ENCODE measurements at regions not wholly inside any gene's neighbourhood (a gene's known extent, or its start where the extent isn't known, plus 50 kb on each side); places are given as distances from the start of the nearest gene placed in this dataset.

DNA sequence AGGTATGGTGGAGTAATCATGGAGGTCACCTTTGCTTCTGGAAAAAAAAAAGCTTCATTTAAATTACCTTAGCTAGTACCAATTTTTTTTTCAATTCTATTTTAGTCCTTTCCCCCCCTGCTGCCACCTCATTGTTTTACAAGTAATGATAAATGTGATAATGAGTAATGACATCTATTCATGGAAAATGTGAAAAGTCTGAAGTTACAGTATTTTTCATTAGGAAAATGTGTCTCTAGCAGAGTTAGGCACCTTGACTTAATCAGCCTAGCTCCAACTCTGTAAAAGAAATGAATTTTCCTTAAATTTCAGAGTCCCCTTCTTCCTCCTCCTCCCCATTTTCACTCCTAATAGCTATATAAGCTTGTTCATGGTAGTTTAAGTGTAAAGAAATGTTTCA lies 204.9 kb upstream of the USP25 start:
- TF ChIP-seq, protein P1, sequence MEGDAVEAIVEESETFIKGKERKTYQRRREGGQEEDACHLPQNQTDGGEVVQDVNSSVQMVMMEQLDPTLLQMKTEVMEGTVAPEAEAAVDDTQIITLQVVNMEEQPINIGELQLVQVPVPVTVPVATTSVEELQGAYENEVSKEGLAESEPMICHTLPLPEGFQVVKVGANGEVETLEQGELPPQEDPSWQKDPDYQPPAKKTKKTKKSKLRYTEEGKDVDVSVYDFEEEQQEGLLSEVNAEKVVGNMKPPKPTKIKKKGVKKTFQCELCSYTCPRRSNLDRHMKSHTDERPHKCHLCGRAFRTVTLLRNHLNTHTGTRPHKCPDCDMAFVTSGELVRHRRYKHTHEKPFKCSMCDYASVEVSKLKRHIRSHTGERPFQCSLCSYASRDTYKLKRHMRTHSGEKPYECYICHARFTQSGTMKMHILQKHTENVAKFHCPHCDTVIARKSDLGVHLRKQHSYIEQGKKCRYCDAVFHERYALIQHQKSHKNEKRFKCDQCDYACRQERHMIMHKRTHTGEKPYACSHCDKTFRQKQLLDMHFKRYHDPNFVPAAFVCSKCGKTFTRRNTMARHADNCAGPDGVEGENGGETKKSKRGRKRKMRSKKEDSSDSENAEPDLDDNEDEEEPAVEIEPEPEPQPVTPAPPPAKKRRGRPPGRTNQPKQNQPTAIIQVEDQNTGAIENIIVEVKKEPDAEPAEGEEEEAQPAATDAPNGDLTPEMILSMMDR (IDR thresholded peaks at IDR 0.05; ENCODE audit: control extremely low read depth, extremely low read depth): no peak
- no peak for DNase-seq
- Histone ChIP-seq H3K4me1 (ENCODE audit: control insufficient read depth in 5 of 5, insufficient read depth in 5 of 5, low read length in 5 of 5) (no peaks in the 10 kb centered on the region), H3K27me3 (ENCODE audit: control insufficient read depth in 3 of 3, insufficient read depth in 3 of 3, low read length in 2 of 3) (no peaks in the 10 kb centered on the region), H3K27ac (ENCODE audit: low read depth in 1 of 2, low read length in 1 of 2) (no peak overlapping the region), H3K36me3 (ENCODE audit: control insufficient read depth in 4 of 4, insufficient read depth in 4 of 4, low read length in 4 of 4) (no peaks in the 10 kb centered on the region), H3K4me3 (no peak overlapping the region), H3K9ac (ENCODE audit: insufficient read depth in 1 of 2, low read length in 2 of 2) (no peak overlapping the region), H3K9me3 (ENCODE audit: control insufficient read depth in 4 of 4, insufficient read depth in 3 of 4, low read length in 3 of 4) (no peaks in the 10 kb centered on the region)
- no peak for ATAC-seq (ENCODE audit: insufficient read depth, low FRiP score)

GRCh38 chr21:15526798-15527197 lies 203.0 kb upstream of the USP25 start:
- TF ChIP-seq, protein P1 (IDR thresholded peaks at IDR 0.05; ENCODE audit: control extremely low read depth, extremely low read depth): no peak
- H3K4me3 ChIP-seq: no peak overlapping the region
- 3 to 17% methylated on average over 2 of the region's 2 CpGs for WGBS, 2 donors
- H3K9ac ChIP-seq (ENCODE audit: insufficient read depth in 1 of 2, low read length in 2 of 2): no peak overlapping the region
- H3K27ac ChIP-seq (ENCODE audit: low read depth in 1 of 2, low read length in 1 of 2): no peak overlapping the region
- no peak for DNase-seq
- H3K27me3 ChIP-seq (ENCODE audit: control insufficient read depth in 3 of 3, insufficient read depth in 3 of 3, low read length in 2 of 3): no peaks in the 10 kb centered on the region
- ATAC-seq (ENCODE audit: insufficient read depth, low FRiP score): no peak
- no peaks in the 10 kb centered on the region for H3K36me3 ChIP-seq (ENCODE audit: control insufficient read depth in 4 of 4, insufficient read depth in 4 of 4, low read length in 4 of 4)
- H3K9me3 ChIP-seq (ENCODE audit: control insufficient read depth in 4 of 4, insufficient read depth in 3 of 4, low read length in 3 of 4): no peaks in the 10 kb centered on the region
- H3K4me1 ChIP-seq (ENCODE audit: control insufficient read depth in 5 of 5, insufficient read depth in 5 of 5, low read length in 5 of 5): no peaks in the 10 kb centered on the region

DNA sequence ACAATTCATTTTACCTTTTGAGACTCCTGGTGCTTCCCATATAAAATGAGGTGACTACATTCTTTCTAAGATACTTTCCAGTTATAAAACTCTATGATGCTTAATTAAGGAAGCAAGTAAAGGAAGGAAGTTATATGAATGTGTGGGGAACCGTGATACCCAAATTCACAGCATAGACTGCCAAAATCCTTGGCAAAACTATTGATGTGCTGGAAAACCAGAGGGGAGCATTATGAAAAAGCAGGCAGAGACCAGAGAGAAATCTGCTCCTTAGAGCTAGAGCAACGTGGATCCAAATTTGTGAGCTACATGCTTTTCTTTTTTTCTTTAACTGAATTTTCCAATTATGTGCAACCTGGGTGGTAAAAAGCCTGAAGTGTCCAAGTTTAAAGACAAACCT lies 201.4 kb upstream of the USP25 start:
- WGBS, 2 donors: 41 to 53% methylated on average over 2 of the region's 2 CpGs
- Histone ChIP-seq H3K36me3 (ENCODE audit: control insufficient read depth in 4 of 4, insufficient read depth in 4 of 4, low read length in 4 of 4) (no peaks in the 10 kb centered on the region), H3K9ac (ENCODE audit: insufficient read depth in 1 of 2, low read length in 2 of 2) (no peak overlapping the region), H3K4me1 (ENCODE audit: control insufficient read depth in 5 of 5, insufficient read depth in 5 of 5, low read length in 5 of 5) (no peaks in the 10 kb centered on the region), H3K27me3 (ENCODE audit: control insufficient read depth in 3 of 3, insufficient read depth in 3 of 3, low read length in 2 of 3) (no peaks in the 10 kb centered on the region), H3K4me3 (no peak overlapping the region), H3K9me3 (ENCODE audit: control insufficient read depth in 4 of 4, insufficient read depth in 3 of 4, low read length in 3 of 4) (no peaks in the 10 kb centered on the region), H3K27ac (ENCODE audit: low read depth in 1 of 2, low read length in 1 of 2) (no peak overlapping the region)
- ATAC-seq (ENCODE audit: insufficient read depth, low FRiP score): no peak
- TF ChIP-seq, protein P1 (IDR thresholded peaks at IDR 0.05; ENCODE audit: control extremely low read depth, extremely low read depth): no peak
- DNase-seq: no peak

- H3K27me3 ChIP-seq (ENCODE audit: control insufficient read depth in 3 of 3, insufficient read depth in 3 of 3, low read length in 2 of 3): no peaks in the 10 kb centered on the region
- no peaks in the 10 kb centered on the region for H3K9me3 ChIP-seq (ENCODE audit: control insufficient read depth in 4 of 4, insufficient read depth in 3 of 4, low read length in 3 of 4)
- DNase-seq (no peak), ATAC-seq (ENCODE audit: insufficient read depth, low FRiP score) (no peak)
- no peak overlapping the region for H3K9ac ChIP-seq (ENCODE audit: insufficient read depth in 1 of 2, low read length in 2 of 2)
- no peak overlapping the region for H3K27ac ChIP-seq (ENCODE audit: low read depth in 1 of 2, low read length in 1 of 2)
- no peak overlapping the region for H3K4me3 ChIP-seq
- H3K4me1 ChIP-seq (ENCODE audit: control insufficient read depth in 5 of 5, insufficient read depth in 5 of 5, low read length in 5 of 5): no peaks in the 10 kb centered on the region
- 82 to 85% methylated on average over 3 of the region's 3 CpGs for WGBS, 2 donors
- TF ChIP-seq, protein P1 (IDR thresholded peaks at IDR 0.05; ENCODE audit: control extremely low read depth, extremely low read depth): no peak
- no peaks in the 10 kb centered on the region for H3K36me3 ChIP-seq (ENCODE audit: control insufficient read depth in 4 of 4, insufficient read depth in 4 of 4, low read length in 4 of 4)
Observed at GRCh38 chr21:15531986-15532385, 197.8 kb upstream of the USP25 start.

All from lung (tissue), 11 donors.